SKM-1 treated with dmso at 0.1 percent for 144 hours (cell line): ENCODE measurements at regions not wholly inside any gene's neighbourhood (a gene's known extent, or its start where the extent isn't known, plus 50 kb on each side); places are given as distances from the start of the nearest gene placed in this dataset.

Experiments used
- DNase-seq: peaks from one replicate; lab custom pipeline; 2025; ENCODE audit not compliant: unreplicated experiment; lab: John Stamatoyannopoulos, UW

- no peak for DNase-seq
These were observed 947.0 kb downstream of the REEP3 start for GRCh38 chr10:64468219-64468618.

GRCh38 chr10:64476506-64476905, 955.3 kb downstream of the REEP3 start:
- DNase-seq: no peak

GRCh38 chr10:64477791-64478190, 956.6 kb downstream of the REEP3 start:
- DNase-seq: no peak

- DNase-seq: no peak
These were observed 963.7 kb downstream of the REEP3 start for GRCh38 chr10:64484811-64485330.

- DNase-seq: no peak
These were observed 964.9 kb downstream of the REEP3 start for GRCh38 chr10:64486149-64486548.

GRCh38 chr10:64486901-64487300, 965.7 kb downstream of the REEP3 start:
- no peak for DNase-seq

GRCh38 chr10:64494901-64495300, 973.7 kb downstream of the REEP3 start:
- no peak for DNase-seq

GRCh38 chr10:64497306-64497705, 976.1 kb downstream of the REEP3 start:
- no peak for DNase-seq

DNA sequence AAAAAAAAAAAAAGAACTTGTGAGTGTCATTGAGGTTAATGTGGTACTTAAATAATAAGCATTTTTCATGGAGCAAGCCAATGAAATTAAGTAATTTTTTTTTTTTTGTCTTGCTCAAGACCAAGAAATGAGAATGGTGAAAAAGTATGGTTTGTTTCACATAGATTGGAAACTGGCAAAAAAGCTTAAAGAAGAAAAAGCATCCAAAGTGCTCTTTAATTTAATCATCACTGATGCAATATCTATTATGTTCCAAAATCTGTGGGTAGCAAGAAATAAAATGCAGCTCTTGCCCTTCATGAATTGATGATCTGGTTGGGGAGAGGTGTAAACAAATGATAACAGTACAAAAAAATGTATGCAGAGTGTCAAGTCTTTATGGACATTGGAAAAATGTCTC, 980.6 kb downstream of the REEP3 start:
- no peak for DNase-seq

DNA sequence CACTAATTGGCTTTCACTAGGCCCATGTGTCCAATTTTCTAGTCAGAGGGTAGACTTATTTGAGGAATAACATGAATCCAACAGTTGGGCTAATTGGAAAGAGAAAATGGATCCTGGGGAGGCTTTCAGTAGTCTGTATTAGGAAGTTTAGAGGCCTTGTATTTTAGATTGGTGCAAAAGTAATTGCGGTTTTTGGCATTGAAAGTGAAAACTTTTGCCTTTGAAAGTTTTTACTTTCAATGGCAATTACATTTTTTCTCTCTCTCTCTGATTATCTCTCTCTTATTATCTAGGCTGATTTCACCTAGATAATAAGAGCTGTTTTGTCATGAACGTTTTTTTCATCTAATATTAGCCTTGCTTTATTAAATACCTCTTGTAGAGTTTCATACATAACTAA, 981.7 kb downstream of the REEP3 start:
- no peak for DNase-seq

DNA sequence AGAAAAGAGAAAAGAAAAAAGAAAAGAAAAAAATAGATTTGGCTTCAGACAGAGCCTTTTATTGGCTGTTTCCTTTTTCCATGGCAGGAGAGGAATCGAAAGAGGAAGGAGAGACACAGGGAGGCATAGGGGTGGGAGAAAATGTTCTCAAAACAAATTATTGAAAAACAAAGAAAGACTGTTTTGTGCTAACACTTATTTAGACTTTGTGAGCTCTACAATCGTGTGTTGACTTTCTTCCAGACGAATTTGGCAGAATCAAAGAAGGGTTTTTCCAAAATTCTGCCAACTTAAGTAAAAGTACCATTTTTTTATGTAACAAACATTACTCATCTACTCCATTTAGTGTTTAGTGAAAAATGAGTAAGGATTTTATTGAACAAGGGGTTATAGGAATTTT, 982.2 kb downstream of the REEP3 start:
- no peak for DNase-seq

GRCh38 chr10:64505501-64505900, 984.3 kb downstream of the REEP3 start:
- no peak for DNase-seq

DNA sequence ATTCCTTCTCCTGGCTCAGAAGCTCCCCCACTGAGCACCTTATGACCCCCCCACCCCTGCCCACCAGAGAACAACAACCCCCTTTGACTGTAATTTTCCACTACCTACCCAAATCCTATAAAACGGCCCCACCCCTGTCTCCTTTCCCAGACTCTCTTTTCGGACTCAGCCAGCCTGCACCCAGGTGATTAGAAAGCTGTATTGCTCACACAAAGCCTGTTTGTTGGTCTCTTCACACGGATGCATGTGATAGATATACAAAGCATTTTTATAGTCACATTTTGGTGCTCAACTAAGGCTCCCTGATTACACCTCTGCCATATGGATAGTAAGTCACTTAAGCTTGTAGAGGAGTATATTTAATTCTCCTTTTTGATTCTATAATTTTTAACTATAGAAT, 985.8 kb downstream of the REEP3 start:
- no peak for DNase-seq

DNA sequence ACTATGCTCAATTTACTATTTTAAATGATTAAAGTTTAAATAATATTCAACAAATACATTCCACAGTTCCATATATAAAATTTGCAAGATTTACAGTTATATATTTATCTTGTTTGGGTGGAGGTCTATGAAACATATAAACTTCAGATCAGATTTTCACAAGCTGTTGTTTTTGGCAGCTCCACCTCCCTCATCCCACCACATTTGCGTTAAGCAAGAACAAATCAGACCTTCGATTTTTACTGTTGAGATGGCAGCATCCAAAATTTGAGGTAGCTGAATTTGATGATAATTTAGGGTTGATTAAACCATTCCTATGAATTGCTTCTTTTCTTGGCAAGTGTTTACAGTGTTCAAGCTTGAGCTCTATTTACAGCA, 986.4 kb downstream of the REEP3 start:
- no peak for DNase-seq

DNA sequence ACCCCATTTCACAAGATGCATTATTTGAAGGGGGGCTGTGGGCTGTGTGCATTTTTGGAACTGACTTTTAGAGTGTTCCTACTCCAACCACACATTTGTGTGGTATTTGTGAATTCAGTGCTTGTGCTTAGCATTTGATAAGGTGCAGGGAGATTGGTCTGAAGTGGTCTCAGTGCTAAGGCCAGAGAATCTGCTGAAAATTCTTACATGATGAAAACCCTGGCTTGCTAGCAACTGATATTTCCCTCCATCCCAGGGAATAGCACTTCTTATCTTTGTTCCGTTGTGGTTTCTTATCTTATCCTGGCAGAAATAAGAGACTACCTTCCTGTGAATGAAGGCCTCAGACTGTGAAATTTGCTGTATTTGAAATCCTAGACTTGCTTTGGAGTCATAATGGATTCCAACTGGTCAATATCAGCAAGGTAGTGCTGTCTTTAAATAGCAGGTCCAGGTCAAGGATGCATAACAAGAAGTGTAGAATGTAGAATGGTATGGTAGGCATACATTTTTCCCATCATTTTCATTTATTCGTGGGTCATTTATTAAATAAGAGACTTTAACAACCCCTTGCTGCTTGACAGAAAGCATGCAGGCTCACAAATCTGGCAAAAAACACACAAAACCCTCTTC, 986.9 kb downstream of the REEP3 start:
- DNase-seq: no peak

- no peak for DNase-seq
These were observed 994.9 kb downstream of the REEP3 start for GRCh38 chr10:64515970-64516699.

GRCh38 chr10:64518456-64518855, 997.3 kb downstream of the REEP3 start:
- no peak for DNase-seq

DNA sequence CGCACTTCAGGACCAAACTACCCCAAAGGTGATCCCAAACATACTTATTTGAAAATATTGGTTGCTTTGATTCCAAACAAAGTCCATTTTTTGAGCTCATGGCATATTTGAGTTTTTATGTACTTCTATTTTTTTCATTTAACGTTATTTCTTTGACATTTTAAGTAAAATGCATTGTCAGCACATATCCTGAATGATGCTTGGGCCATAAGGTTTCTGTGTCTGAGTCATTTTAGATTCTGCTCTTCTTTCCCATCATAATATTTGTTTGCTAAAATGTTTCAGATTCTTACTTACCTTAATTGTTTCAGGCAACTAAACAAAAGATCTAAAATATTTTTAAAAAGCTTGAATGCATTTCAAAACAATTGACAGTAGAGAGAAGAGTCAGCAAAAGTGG, 998.2 kb downstream of the REEP3 start:
- no peak for DNase-seq

DNA sequence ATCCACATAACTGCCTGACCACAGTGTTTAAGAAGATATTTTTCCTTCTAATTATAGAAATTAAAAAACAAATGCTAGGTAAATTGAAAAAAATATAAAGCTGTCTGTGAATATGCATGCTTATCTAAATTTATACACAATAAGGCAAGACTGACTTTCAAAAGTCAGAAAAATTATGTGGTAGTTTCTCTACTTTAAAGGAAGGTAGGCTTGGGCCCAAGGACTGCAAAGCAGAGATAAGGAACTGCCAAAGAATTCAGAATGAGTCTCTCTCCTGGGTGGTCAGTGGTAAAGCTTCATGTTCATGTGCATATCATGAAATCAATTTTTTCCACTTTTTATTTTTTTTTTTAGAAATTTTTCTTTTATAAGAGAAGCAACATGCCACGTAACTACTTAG, 998.6 kb downstream of the REEP3 start:
- no peak for DNase-seq

DNA sequence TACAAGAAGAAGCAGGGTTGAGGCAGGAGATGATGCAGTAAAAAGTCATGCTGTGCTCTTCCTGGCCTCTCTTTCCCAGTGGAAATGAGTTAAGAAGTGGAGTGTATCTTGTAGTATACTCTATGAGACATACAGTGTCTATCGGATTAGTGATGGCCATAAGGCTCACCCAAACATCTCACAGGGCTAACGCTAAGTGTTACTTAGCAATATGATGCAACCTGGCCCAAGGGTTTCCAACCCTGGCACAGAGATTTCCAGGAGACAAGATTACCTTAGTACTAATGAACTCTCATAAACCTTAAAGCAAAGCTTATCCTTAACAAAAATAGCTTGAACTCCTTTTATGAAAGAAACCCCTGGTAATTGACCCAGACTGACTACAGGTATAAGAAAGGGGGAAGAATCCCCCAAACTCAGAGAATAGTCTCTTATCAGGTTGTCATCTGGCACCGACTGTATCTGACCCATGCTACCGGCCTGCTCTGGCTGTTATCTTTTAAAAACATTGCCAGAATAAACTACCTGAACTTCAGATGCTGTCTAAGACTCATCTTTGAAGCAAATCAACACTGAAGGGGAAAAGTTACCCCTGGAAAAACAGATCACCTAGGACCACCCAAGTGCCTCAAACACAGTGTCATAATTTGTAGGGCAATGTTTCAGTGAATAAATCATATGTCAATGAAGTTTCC, 1002.0 kb downstream of the REEP3 start:
- DNase-seq: no peak

- no peak for DNase-seq
These were observed 1007.2 kb downstream of the REEP3 start for GRCh38 chr10:64528294-64529002.

- no peak for DNase-seq
These were observed 1007.8 kb downstream of the REEP3 start for GRCh38 chr10:64529003-64529350.
